ACHN (cell line): ENCODE measurements at regions not wholly inside any gene's neighbourhood (a gene's known extent, or its start where the extent isn't known, plus 50 kb on each side); places are given as distances from the start of the nearest gene placed in this dataset.
"Not testable (repeated sequence)": the region's sequence is repeated elsewhere in the genome, so short reads cannot be mapped to it uniquely, and the experiment has no call there.

Experiments used
- DNase-seq: peaks from one replicate; pipeline ENCODE4 v3.0.0-alpha.2; 2015
- in situ Hi-C: cut with HindIII; loops from 2 replicates; pipeline ENCODE4 v1.10.0; 2017; ENCODE audit warnings: low sequenced_read_pairs, low pct_ligation_motif_present, low pct_unique_long_range_greater_than_20kb

DNA sequence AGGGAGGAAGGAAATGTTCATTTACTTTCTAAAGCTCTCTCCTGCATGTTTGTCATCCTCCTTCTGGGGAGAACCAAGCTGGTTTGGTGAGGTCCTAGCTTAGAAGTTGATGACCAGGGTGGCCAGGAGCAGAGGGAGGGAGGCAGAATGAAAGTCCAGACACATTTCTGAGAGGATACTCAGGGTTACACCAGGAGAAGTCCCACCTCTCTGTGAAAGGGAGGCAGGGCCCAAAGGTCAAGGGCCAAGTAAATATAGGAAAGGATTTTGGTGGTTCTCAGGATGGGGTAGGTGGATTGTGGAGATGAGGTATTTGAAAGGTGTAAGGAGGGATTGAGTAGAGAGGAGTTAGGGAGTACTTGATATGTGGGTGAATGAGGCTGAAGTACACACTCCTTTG lies 58.0 kb upstream of the FBXO11 start:
- DNase-seq: no peak
- in situ Hi-C loops: no loop called here

- DNase-seq: no peak
- in situ Hi-C loops: no loop called here
Measured at GRCh38 chr2:47964722-47965434, 58.6 kb upstream of the FBXO11 start.

DNA sequence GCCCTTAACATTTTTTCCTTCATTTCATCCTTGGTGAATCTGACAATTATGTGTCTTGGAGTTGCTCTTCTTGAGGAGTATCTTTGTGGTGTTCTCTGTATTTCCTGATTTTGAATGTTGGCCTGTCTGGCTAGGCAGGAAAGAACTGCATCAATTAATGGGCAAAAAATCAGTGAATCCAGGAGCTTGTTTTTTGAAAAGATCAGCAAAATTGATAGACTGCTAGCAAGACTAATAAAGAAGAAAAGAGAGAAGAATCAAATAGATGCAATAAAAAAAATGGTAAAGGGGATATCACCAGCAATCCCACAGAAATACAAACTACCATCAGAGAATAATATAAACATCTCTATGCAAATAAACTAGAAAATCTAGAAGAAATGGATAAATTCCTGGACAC lies 70.4 kb upstream of the FBXO11 start:
- DNase-seq, in situ Hi-C loops: not testable (repeated sequence)

DNA sequence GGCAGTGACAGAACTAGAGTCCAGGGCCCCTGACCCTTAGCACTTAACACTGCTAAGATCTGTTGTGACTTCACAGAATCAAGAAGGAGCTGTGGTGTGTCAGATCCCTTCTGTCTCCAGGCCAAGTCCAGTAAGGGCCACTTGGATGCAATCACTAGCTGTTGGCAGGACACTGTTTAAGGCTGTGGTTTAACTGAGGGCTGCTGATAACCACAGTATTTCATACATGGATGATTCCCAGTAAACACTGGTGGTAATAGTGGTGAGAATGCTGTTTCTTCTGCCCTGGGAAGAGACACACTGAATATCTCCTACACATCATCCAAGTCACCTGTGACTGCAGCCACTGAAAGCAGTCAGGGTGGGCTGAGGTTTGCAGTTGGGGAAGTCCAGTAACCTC lies 77.7 kb upstream of the FBXO11 start:
- peak; percentile 84 for DNase-seq
- in situ Hi-C loops: no loop called here

- in situ Hi-C loops: no loop called here
- DNase-seq: no peak
Measured at GRCh38 chr2:47990503-47990902, 84.2 kb upstream of the FBXO11 start.

GRCh38 chr2:47992671-47993070 lies 86.4 kb upstream of the FBXO11 start:
- no peak for DNase-seq
- in situ Hi-C loops: no loop called here

- no peak for DNase-seq
- in situ Hi-C loops: no loop called here
Measured at GRCh38 chr2:47996808-47997207, 90.5 kb upstream of the FBXO11 start.

DNA sequence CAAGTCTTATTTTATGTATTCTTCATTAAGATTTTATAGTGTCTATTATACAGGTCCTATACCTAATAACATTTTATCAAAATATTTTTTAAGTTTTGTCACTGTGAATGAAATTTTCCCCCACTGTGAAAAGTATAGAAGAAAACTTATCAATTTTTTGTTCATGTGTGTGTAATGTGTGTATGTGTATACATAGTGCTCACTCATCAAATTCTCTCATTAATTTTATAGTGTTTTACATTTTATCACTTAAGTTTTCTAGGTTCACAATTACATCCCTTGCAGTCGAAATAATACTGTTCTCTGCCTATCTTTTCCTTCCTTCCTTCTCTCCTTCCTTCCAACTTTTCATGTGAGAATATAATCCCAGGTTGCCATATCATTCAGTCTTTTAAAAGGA lies 93.2 kb upstream of the FBXO11 start:
- no peak for DNase-seq
- in situ Hi-C loops: no loop called here

DNA sequence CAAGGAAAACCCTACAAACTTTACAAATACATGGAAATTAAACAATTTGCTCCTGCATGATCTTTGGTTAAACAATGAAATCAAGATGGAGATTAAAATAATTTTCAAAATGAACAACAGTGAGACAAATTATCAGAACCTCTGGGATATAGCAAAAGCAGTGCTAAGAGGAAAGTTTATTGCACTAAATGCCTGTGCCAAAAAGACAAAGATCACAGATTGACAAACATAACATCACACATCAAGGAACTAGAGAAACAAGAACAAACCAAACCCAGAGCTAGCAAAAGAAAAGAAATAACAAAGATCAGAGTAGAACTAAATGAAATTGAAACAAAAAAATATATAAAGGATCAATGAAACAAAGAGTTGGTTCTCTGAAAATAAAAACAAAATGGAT lies 95.2 kb upstream of the FBXO11 start:
- in situ Hi-C loops: no loop called here

DNA sequence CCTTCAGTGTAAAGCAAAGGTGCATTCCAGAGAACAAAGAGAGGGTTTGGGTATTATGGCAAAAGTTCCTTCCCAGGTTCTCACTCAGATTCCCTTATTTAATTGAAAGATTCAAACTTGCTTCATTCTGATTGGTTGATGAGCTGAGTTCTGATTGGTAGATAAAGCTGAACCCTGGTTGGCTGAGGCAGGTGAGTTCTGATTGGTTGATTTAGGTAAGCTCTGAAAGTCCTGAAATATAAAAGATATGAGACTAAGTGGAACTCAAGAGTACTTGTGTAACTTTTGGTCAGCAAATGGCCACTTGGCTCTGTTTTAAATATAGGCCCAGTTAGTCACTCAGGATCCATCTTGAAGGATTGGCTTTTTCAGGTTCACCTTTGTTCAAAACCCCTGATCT lies 99.8 kb upstream of the FBXO11 start:
- no peak for DNase-seq
- in situ Hi-C loops: no loop called here

More for the DNA sequence above, 95.2 kb upstream of the FBXO11 start:
- DNase-seq: no peak

GRCh38 chr2:48007699-48008268 lies 101.5 kb upstream of the FBXO11 start:
- no peak for DNase-seq
- in situ Hi-C loops: no loop called here

GRCh38 chr2:48009256-48009655 lies 103.0 kb upstream of the FBXO11 start:
- DNase-seq: no peak
- in situ Hi-C loops: no loop called here

DNA sequence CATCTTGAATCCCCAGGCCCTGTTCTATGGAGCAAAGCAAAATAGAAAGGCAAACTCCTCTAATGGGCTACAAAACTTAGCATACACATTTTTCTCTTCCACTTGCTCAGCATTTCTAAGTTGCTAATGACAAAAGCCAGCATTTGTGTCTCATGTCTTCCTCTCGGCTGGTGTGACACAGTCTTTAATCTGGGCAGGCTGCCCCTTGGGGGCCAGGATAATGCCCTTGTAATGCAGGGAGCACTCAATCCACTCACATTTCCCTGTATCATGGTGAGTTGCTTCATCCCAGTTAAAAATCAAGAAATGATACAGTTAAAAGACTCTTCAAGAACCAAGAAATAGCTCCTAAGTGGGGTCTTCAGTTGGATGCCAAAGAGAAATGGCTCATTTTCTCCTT lies 109.1 kb upstream of the FBXO11 start:
- in situ Hi-C loops: no loop called here
- DNase-seq: no peak

GRCh38 chr2:48016225-48017019 lies 110.1 kb upstream of the FBXO11 start:
- in situ Hi-C loops: no loop called here
- DNase-seq: peak; percentile 10

DNA sequence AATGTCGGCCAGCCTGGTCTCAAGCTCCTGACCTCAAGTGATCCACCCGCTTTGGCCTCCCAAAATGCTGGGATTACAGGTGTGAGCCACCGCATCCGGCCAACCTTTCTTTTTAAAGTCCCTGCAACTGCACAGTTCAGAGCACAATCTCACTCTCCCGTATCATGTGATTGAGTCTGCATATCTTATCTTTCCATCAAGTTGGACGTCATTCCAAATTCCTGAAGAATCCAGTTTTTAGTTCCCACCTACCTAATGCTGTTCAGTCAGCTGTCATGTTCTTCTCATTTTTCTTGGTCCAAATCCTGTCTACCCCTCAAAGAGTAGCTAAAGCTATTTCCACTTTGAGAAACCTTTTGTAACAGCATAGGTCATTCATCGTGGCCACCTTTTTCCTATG lies 110.8 kb upstream of the FBXO11 start:
- in situ Hi-C loops: no loop called here
- DNase-seq: no peak

- DNase-seq: no peak
- in situ Hi-C loops: no loop called here
Measured at GRCh38 chr2:48018480-48018879, 112.2 kb upstream of the FBXO11 start.

DNA sequence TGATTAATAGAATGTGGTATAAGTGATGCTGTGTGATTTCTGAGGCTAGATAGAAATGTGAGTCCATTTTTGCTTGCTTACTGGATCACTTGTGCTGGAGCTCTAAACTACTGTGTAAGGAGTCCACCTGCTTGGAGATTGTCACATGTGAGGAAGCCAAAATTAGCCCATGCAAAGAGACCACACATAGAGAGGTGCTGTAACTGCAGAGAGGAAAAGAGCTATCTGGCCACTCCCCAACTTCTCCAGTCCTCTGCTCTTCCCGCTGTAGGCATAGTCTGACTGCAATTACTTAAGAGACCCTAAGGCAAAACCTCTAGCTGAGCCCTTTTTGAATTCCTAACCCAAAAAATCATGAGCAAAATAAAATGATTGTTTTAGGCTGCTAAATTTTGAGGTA lies 120.6 kb upstream of the FBXO11 start:
- no peak for DNase-seq
- in situ Hi-C loops: no loop called here

- no peak for DNase-seq
- in situ Hi-C loops: no loop called here
Measured at GRCh38 chr2:48032765-48033164, 126.5 kb upstream of the FBXO11 start.

DNA sequence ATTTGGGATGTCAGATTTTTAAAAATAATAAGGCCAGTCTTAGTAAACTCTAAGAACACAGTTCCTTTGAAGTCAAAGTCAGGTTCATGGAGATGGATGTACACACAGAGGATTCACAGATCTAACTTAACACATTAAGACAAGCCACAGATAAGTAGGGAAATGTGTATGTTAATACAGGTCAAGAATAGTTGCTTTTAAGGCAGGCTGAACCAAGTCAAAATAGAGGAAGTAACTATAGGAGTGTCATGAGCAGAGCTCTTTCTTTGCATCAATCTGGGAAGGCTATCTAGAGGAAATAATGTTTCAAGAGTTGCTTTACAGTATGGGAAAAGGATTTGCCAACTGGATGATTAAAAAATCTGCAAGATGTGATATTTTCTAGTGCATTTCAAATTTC lies 128.0 kb upstream of the FBXO11 start:
- in situ Hi-C loops: no loop called here
- no peak for DNase-seq

DNA sequence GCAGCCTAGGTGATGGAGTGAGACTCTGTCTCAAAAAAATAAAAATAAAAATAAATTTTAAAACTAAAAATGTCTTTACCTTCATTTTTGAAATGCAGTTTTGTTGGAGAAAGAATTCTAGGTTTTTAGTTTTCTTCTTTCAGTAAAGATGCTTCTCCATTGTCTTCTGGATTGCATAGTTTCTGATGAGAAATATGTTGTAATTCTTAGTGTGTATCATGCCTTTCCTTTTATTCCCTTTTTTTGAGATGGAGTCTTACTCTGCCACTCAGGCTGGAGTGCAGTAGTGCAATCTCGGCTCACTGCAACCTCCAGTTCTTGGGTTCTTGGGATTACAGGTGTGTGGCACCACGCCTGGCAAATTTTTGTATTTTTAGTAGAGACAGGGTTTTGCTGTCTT lies 130.0 kb upstream of the FBXO11 start:
- in situ Hi-C loops: no loop called here
- no peak for DNase-seq
